GM18498 (cell line): ENCODE measurements at regions not wholly inside any gene's neighbourhood (a gene's known extent, or its start where the extent isn't known, plus 50 kb on each side); places are given as distances from the start of the nearest gene placed in this dataset.

ENCODE experiments used
- ATAC-seq: cut with Tn5 transposase; IDR thresholded peaks from one replicate; pipeline ENCODE4 v1.9.1; 2021; ENCODE audit warnings: mild to moderate bottlenecking, moderate library complexity; ENCODE audit not compliant: unreplicated experiment

DNA sequence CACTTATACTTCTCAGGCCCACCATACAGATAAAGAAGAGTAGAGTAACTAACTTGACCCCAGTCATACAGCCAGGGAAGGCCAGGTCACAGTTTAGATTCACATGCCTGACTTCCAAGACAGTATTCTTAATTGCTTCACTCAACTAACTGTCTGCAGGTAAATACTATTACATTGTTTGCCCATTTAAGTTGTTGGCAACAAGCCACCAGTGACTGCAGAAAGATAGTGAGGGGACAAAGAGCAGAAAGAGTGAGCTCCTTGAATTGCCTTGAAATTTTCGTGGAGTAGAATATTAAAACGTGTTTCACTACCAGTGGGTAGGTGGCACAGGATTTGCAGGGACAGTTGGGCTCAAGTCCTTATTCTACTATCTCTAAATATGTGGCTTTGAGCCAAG lies 146.3 kb upstream of the RMST start:
- ATAC-seq = no peak

DNA sequence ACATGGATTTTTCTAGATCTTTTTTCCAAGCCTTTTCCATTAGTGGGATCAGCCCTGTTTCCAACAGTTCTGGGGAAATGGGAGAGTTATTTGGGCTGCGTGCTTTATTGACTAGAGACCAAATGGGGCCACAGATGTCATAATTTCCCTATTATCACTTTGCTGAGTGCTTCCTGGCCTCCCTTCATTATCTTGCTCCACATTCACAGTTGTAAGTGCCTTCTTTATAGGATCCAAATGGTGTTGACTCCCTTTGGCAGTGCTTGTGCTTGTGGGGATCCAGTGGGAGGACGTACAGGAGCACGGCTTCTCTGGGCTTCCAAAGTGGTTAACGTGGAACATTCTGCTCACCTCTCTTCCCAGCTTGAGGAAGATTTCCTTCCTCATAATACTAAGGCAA lies 141.0 kb upstream of the RMST start:
- no peak for ATAC-seq

DNA sequence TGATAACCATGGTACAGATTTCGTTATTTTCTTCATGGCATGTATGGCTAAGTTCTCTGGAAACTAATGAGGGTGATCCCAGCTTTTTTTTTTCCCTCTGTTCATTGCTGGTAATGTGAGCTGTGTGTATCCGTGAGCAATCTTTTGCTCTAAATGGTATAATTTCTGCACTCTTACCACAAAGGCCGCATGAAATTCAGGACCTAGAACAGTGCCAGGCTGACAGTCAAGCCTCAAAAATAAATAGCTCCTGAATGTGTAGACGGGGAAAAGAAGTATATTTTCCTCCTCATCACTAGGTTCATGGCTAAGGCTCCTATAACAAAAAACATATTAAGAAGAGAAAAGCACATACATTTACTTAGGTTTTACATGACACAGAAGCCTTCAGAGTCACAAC lies 140.2 kb upstream of the RMST start:
- no peak for ATAC-seq

DNA sequence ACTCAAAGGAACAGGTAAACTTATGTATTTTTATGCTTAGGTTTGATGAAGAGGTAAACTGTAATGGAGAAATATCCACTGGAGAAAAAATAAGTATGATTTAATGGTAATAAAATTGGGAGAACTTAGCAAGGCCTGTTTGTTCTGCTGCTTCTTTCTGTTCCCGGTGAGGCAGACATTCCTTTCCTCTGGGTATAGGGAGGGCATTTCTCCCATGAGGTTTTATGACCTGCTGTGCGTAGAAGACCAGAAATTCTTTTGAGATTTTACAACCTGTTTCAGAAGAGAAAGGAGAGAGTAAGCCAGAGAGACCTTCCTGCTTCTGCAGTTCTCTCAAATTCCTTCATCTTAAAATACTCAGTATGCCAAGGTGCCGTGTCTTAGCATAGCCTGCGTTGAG lies 139.4 kb upstream of the RMST start:
- no peak for ATAC-seq

DNA sequence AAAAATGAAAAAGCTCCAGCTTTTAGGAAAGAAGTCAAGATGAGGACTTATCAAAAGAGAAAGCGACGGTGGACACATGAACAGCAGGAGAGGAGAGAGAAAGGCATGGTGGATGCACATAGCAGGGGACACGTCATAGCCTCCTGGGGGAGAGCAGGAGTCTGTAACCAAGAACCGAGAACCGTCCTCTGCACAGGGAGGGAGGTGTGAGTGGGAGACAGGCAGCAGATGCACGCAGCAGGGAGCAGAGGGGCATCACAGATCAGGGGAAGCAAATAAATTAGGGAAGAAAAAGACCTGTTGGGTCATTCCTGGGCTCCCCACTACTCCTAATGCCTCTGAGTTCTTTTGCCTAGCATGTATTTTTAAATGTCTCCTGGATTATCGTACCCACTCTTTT lies 138.1 kb upstream of the RMST start:
- ATAC-seq = no peak

DNA sequence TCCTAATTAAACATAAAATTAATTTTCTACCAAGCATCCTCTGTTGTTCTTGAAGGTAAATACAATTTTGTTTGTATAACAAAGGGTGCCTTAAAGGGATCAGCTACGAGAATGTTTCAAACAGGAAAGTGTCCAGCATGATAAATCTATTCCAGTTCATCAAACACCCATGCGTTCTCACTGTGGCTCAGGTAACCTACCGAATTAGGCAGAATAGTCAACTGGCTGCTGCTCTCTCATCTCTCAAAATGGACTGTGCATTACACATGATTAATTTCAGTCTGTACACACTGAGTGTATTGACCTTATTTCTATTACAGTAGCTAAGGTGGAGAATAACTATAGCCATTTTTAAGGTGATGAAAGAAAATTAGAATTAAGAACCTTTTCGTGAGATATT lies 127.5 kb upstream of the RMST start:
- ATAC-seq = no peak

DNA sequence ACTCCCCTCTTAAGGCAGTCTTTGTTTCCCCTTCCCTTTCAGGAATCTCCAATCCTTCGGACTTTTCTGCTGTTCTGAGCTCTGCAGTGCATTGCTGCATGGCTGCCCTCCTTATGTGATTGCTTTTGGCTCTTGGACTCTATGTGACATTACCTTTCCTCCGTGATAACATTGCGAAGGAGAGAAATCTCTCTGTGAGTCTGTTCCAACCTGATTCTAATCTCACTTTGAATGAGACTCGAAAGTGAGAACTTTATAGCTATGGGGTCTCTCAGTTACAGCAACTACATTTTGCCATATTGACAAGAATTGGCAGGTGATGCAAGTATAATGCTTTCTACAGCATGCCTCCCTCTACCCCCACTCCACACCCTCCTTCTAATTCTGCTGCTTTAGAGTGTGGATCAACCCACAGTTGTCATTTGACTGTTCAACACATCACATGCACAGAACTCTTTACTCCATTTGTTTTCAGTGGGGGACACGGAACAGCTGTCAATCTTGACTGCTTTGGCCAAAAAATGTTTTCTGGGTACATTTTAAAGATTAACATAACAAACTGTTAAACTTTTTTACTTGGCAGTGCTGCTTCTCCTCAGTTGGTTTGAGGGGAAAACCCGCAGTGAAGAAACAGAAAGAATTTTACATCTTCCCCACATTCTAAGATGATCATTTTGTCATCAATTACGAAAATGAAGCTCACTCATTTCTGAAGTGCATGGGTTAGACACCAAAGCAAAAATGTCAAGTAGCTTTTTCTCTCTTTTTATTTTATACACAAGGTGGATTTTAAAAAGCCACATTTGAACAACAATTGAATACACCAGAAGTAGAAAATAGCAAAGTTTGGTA lies 125.5 kb upstream of the RMST start:
- ATAC-seq = no peak

DNA sequence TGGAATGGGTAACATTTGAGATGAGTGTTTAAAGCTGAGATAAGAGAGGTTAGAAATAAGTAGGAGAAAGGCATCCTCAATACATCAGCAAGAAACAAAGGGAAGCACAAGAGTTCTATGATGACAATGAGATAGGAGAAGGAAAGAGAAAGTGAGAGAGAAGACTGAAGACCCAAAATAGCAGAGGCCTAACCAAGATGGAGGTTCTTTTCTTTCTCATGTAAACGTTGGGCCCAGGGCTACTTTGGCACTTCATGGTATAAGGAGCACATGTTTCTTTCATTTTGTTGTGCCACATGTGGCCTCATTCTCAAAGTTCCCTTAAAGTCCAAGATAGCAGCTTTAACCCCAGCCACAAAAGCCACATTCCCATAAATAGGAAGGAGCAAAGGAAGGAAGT lies 120.5 kb upstream of the RMST start:
- no peak for ATAC-seq

DNA sequence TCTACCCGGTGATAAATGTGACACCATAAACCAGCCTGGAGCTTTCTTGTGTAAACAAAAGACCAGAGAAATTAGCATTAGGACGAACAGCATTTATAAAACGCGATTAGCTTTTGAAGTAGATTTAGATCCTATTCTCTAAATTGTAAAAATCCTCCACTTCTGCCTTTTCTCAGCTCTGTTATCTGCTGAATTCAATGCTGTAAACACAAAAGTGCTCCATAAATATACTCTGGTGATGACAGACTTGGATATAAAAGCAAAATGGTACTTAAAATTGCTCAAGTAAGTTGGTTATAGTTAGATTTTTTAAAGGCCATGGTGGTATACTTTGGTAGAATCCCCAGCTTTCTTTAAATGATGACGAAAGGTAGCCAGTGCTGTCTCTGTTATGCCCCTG lies 114.6 kb upstream of the RMST start:
- ATAC-seq = no peak

DNA sequence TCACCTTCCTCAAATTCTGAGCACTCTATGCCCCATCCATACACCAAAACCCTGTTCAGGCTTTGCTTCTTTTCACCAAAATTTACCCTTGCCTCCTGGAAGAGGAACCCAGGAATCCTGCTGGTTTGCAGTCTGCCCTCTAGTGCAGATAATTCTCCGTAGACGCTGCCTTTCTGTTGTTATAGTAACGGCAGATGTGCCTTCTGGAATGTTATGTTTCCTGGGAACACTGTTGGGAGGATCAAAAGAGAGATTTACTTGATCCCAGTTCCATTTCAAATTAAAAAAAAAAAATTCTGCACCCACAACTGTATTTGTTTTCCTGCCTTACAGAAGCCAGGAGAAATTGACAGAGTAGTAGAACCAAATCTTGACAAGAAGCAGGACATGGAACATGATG lies 104.2 kb upstream of the RMST start:
- ATAC-seq = no peak

DNA sequence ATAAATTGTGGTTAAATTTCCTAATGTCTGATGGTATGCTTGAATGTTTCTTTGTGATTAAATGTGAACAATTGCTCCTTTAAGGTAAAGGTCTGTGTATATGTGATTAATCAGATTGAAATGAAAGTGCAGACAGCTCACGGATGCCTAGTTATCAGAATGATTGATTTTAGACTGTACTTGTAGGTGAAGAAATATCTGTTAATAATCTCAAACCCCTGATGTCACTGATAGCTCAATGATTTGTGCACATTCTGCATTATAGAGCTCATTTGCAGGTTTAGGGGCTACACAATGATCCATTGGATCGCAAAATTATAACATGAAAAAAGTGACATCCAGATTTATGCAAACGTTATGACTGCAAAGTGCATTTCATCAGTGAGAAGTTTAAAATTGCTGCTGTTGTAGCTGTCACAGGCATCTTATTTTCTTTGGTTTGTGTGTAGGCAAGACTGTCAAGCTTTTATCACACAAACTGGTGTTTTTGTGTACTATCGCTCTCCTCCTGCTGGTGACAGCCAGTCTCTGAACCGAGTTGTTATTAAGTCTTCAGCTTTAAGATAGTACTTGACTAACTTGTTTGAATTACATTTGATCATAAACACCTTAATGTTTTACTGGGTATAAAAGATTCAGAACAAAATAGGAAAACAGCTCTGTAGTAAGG lies 103.4 kb upstream of the RMST start:
- ATAC-seq = no peak

DNA sequence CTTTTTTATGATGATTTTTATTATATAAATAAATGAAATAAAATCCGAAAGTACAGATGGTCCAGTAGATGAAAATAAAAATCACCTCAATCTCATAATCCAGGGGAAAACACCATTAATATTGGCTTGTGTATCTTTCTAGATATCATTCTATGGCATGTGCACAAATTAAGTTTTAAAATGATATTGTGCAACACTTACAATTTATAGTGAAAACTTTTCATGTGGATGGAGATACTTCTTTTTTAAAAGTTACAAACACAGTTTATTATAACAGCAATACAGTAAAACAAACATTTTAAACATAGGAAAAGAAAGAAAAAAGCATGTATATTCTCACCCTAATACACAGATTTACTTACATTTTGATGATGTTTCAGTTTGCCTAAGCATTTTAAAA lies 98.9 kb upstream of the RMST start:
- no peak for ATAC-seq

DNA sequence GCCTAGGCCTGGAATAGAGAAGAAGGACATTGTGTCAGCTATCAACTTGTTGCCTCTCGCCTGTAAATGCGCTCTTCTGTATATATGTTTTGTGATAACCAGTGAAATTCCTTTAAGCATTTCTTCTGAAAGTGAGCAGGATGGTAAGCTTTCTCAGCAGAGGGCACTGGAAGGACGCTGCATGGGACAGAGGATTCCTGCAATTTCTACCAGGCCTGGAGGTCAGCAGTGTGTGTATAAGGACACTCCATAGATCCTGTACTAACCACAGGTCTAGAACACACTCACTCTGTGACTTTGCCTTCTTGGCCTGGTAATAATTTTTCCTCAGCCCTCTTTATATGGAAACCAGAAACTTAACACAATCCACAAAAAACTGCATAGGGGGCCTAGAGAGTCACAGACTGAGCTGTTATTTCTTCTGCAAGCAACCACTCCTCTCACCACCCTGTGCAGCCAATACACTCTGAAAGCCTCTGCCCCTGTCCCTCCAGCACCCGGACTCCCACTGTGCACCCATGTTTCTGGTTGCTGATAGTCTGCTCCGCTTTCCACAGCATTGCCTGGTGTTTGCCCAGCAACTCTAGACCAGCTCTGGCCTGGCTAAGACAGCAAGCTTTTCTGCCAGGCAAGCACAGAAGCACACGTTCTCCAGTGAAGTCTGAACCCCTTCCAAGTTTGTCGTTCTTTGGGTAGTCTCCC lies 94.0 kb upstream of the RMST start:
- ATAC-seq = no peak

DNA sequence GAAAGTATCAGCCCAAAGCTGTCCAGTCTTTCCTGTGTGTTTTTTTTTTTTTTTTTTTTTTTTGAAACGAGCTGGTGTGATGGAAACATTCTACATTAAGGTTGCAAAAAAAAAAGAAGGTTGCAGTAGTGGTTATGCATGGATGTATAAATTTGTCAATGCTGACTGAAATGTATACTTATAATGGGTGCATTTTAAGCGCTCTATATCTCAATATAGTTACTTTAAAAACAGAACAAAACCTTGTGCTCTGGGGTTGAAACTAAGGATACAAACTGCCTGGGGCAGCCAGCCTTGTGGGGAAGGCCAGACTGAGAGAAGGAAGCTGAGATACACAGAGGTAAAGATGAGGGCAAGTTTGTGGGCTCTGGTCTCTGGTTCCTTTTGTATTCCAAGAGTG lies 87.3 kb upstream of the RMST start:
- ATAC-seq = no peak

DNA sequence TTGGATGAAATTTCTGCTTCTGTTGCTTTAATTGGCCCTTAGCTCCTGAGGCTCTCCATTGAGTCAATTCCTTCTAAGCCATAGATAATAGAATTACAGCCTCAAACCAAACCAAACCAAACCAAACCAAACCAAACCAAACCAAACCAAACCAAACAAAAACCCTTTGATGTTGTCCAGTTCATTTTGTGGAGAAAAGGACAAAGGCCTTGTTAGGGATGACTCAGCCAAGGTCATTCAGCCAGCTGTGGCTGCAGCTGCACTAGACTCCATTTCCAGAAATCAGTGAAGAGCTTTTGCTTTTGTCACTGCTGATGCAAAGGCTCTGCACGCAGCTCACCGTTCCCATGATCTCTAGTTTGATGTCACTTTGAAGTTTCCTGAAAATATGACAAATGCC lies 82.2 kb upstream of the RMST start:
- ATAC-seq = no peak

DNA sequence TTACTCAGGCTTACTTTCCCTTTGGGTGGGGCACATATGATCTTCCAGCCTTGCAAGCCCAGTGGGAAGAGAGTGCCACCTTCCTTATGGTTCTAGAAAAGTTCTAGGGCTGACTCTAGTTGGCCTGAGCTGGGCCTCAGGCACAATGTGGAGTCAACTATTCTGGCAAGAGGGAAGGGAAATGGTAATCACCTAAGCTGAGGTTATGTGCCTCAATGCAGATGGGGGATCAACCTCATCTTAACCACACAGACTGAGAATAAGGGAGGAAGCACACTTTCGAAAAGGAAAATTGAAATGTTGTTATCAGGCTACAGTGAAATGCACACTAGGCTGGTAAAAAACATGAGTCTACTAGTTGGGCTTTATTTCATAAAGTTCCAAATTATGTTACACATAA lies 77.5 kb upstream of the RMST start:
- ATAC-seq = no peak

DNA sequence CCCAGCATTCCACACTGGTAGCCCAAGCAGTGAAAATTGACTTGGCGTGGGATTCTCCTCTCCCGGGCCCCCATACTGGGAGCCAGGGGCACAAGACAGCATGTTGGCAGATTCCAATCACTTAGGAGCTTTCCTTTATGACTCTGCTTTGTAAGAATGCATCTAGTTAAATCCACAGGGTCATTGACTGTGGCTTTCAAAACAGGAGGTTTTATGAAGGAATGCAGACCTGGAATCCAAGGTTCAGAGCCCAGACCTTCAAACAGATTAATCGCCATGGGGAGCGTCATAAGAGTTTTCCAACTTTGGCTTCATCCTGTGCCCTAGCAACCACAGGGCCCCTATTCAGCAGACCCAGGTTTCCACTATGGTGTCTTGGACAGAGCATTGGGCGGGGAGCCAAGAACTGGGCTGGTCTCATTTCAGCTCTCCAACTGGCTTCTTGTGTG lies 76.4 kb upstream of the RMST start:
- no peak for ATAC-seq

DNA sequence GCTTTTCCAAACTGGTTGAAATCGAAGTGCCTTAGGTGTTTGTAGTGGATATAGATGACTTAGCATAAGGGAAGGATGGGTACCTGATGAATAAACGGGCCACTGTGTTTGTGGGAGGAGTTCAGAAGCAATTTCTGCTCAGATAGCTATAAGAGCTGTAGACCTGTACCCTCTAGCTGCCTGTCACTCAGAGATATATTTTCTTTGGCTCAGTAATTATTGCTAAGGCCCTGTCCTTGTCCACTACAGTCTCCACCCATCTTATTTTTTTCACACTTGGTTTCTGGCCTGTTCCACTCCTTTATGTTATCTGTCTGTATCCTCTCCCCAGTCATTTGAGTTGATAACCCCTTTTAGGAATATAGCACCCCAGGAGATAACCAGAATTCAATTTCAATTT lies 74.8 kb upstream of the RMST start:
- ATAC-seq = no peak

DNA sequence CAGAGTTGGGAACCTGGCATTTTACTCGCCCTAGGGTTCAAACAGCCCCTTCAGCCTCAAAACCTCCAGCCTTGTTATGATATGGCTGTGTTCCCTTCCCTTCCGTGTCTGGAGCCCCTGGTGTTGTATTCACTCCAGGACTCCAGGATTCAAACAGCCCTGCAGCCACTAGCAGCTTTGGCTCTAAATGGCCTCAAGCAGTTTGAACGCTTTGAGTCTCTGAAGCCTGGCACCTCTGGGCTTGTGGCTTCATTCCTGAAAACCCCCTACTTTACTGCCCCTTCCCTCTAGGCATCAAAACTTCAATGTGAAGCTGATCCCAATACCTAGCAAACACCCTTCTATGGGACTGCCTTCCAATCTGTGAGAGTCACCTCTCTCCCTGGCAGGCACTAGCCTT lies 67.9 kb upstream of the RMST start:
- no peak for ATAC-seq

DNA sequence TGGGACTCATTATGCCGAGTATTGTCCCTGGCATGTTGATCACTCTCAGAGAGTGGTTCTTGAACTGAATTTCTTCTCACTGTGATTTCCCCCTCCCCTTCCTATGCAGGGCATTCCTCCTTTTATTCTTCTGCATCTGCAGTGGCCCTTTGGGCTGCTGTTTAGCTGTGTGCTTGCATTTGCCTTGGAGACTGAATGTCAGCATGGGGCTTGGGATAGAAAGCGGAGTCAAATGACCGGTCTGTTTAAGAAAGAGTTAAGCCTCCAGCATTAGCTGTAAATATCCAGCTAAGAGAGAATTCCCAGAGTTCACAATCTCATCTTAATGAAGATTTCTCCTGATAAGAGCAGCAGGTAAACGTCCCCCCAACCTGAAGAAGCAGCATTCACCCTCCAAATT lies 65.6 kb upstream of the RMST start:
- no peak for ATAC-seq

DNA sequence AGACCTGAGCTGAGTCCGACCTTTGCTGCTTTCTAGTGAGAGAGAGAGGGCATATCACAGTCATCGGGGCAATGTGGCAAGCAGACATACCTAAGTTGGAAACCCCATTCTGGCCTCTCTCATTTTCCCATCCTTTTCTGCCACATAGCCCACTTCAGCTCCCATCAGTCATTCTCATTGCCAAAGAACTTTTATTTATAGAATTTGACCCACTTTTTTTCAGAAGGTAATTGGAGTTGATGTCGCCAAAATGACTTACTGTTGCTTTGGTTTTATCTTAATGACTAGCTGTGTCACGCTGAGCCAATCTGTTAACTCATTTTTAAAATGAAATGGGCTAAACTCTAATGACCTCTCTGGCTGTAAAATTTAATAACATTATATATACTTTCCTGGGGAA lies 63.9 kb upstream of the RMST start:
- ATAC-seq = no peak

DNA sequence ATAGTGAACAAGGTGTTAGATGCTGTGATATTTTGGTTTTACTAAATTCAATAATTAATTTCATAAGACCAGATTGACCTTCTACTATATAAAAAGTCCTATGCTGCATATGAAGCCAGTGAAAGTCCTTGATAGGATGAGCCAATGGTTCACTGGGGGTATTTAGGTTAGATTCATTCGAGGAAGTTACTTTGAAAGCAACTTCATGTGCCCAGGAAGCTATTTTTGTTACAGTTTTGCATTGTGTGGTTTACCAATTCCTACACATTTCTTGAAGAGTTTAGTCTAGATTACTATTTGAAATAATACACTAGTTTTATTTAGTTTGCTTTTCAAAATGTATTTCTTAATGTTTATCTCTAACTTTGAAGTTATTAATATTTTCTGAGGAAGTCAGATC lies 58.5 kb upstream of the RMST start:
- peak; percentile 45 for ATAC-seq
